Activated CD8-positive, alpha-beta T cell treated with anti-CD3 and anti-CD28 coated beads for 36 hours (primary cell): ENCODE measurements at regions not wholly inside any gene's neighbourhood (a gene's known extent, or its start where the extent isn't known, plus 50 kb on each side); places are given as distances from the start of the nearest gene placed in this dataset.

ENCODE experiments used
- ATAC-seq: fragments of 200-7000 bp; cut with Tn5 transposase; one replicate; pipeline ENCODE4 v1.10.0; 2021; ENCODE audit warnings: mild to moderate bottlenecking, moderate library complexity
- CTCF ChIA-PET: fragments of 350-600 bp; sonication (Branson Sonifier 250); formaldehyde crosslinking; loops from one replicate; lab custom pipeline; 2021; ENCODE audit warnings: antibody characterized with exemption; lab: Charles Lee
- POLR2A ChIA-PET: fragments of 350-600 bp; sonication (Branson Sonifier 250); formaldehyde crosslinking; loops from one replicate; lab custom pipeline; 2021; ENCODE audit warnings: antibody characterized with exemption; lab: Charles Lee
- DNase-seq: peaks from one replicate; pipeline ENCODE4 v3.0.0-alpha.2; 2020
- H3K27ac Mint-ChIP-seq: one replicate; pipeline ENCODE4 v1.8.0; 2021; ENCODE audit warnings: mild to moderate bottlenecking, mixed read lengths
- H3K27me3 Mint-ChIP-seq: one replicate; pipeline ENCODE4 v1.8.0; 2021; ENCODE audit warnings: mixed read lengths
- H3K36me3 Mint-ChIP-seq: one replicate; pipeline ENCODE4 v1.8.0; 2021; ENCODE audit warnings: low read depth, mixed read lengths
- H3K4me1 Mint-ChIP-seq: one replicate; pipeline ENCODE4 v1.8.0; 2021; ENCODE audit warnings: low read depth, mixed read lengths
- H3K4me3 Mint-ChIP-seq: one replicate; pipeline ENCODE4 v1.8.0; 2021; ENCODE audit warnings: mild to moderate bottlenecking, moderate library complexity, mixed read lengths
- H3K9me3 Mint-ChIP-seq: one replicate; pipeline ENCODE4 v1.8.0; 2021; ENCODE audit warnings: mixed read lengths
- intact Hi-C: fragments of 100-400 bp; cut with micrococcal nuclease; formaldehyde crosslinking; loops from one replicate; pipeline ENCODE4 v1.10.0; 2022
- TF ChIP-seq, protein P1 (sequence below): fragments of 200-600 bp; IDR thresholded peaks from one replicate; pipeline ENCODE4 v1.8.0; 2022; ENCODE audit warnings: antibody characterized with exemption, mild to moderate bottlenecking

DNA sequence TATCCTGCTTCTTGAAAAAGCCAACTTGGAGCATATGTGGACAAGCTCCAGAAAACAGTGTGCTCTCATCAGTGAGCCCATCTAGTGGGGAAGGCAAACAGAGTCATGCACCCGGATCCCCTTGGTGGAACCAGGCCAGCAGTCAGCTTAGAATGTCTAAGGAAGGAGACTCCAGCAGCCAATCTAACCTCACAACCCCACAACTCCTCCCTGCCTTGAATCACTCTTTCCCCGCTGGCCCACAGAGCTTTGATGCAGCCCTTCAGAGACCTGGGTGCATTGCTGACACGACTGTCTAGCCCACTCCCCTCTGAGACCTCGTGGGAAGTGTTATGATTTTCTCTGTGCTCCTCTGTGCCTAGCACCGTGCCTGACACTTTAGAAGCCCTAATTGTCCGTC, 623.7 kb downstream of the BNC2 start:
- ATAC-seq (no peak), DNase-seq (no peak)
- CTCF ChIA-PET, result no interaction called here
- Mint-ChIP-seq H3K27me3 (no peaks in the 10 kb centered on the region), H3K4me3 (no peak overlapping the region), H3K36me3 (no peaks in the 10 kb centered on the region), H3K27ac (no peak overlapping the region), H3K4me1 (no peaks in the 10 kb centered on the region), H3K9me3 (no peaks in the 10 kb centered on the region)
- POLR2A ChIA-PET, result no interaction called here
- intact Hi-C loops, result no loop called here
- TF ChIP-seq, protein P1, sequence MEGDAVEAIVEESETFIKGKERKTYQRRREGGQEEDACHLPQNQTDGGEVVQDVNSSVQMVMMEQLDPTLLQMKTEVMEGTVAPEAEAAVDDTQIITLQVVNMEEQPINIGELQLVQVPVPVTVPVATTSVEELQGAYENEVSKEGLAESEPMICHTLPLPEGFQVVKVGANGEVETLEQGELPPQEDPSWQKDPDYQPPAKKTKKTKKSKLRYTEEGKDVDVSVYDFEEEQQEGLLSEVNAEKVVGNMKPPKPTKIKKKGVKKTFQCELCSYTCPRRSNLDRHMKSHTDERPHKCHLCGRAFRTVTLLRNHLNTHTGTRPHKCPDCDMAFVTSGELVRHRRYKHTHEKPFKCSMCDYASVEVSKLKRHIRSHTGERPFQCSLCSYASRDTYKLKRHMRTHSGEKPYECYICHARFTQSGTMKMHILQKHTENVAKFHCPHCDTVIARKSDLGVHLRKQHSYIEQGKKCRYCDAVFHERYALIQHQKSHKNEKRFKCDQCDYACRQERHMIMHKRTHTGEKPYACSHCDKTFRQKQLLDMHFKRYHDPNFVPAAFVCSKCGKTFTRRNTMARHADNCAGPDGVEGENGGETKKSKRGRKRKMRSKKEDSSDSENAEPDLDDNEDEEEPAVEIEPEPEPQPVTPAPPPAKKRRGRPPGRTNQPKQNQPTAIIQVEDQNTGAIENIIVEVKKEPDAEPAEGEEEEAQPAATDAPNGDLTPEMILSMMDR, result no peak

DNA sequence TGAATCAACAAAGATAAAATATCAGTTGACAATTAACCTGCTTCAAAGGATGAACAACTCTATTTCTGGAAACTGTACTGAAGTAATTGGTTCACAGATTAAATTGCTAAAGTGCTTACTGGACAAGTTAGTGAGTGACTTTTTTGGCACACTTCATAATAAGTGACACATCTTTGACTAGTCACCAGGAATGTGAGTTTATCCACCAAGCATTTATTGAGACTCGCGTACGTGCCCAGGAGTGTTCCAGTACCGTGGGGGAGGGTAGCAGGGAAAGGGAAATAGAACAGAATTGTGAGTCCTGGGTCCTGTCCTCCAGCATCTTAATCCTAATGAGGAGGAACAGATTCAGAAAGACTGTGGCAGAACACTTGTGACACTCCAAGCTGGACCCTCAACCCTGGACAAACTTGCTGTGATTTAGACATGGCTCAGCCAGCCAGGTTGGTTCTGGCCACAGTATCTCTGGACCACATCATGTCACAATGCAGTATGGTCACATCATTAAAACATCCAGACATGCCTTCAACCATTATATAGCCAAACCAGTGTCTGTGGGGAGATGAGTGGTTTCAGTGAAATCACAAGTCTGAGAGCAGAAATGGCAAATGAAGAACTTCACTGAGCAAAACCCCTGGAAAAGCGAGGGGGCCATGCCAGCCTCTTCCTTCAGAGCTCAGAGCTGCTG, 623.1 kb downstream of the BNC2 start:
- Mint-ChIP-seq H3K4me1 (no peaks in the 10 kb centered on the region), H3K36me3 (no peaks in the 10 kb centered on the region), H3K4me3 (no peak overlapping the region), H3K27me3 (no peaks in the 10 kb centered on the region), H3K27ac (no peak overlapping the region), H3K9me3 (no peaks in the 10 kb centered on the region)
- ChIA-PET POLR2A (no interaction called here), CTCF (no interaction called here)
- intact Hi-C loops, result no loop called here
- no peak for ATAC-seq
- TF ChIP-seq, protein P1, result no peak
- no peak for DNase-seq

DNA sequence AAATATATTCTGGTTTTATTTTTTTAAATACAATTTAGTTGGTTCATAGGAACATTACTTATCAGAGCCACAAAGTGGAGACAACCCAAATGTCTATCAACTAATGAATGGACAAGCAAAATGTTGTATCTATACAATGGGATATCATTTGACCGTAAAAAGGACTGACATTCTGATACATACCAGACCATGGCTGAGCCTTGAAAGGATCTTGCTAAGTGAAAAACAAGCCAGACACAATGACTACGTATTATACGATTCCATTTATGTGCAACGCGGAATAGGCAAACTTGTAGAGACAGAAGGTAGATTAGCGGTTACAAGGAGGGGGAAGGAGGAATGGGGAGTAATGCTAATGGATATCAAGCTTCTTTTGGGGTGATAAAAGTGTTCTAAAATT, 621.6 kb downstream of the BNC2 start:
- CTCF ChIA-PET, result no interaction called here
- TF ChIP-seq, protein P1, result no peak

DNA sequence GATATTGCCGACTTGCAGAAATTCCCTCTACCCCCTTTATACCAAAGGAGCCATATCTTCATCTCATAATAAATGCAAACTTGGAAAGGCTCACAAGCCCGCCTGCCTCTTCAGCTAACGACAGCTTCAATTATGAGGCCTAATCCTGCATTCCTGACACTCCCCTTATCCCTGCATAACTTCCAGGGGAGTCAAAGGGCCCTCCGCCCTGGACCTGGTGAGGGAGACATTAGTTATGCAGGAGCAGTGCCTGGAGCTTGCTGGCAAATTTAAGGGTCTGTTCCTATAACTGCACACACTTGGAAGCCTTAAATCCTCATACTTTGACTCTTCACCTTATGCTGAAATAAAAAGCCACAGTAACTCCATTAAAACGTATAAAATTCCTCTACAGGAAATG, 617.9 kb downstream of the BNC2 start:
- Mint-ChIP-seq H3K4me1 (no peaks in the 10 kb centered on the region), H3K27ac (no peak overlapping the region), H3K9me3 (no peaks in the 10 kb centered on the region), H3K4me3 (no peak overlapping the region), H3K36me3 (no peaks in the 10 kb centered on the region), H3K27me3 (no peaks in the 10 kb centered on the region)
- intact Hi-C loops, result no loop called here
- ATAC-seq, result no peak
- no peak for DNase-seq
- TF ChIP-seq, protein P1, result no peak
- CTCF ChIA-PET, result no interaction called here
- POLR2A ChIA-PET, result no interaction called here

More for the DNA sequence above, 621.6 kb downstream of the BNC2 start:
- DNase-seq, result no peak
- POLR2A ChIA-PET, result no interaction called here
- no peaks in the 10 kb centered on the region for H3K9me3 Mint-ChIP-seq
- intact Hi-C loops, result no loop called here
- H3K4me1 Mint-ChIP-seq, result no peaks in the 10 kb centered on the region
- no peaks in the 10 kb centered on the region for H3K36me3 Mint-ChIP-seq
- H3K27ac Mint-ChIP-seq, result no peak overlapping the region
- ATAC-seq, result no peak
- H3K4me3 Mint-ChIP-seq, result no peak overlapping the region
- no peaks in the 10 kb centered on the region for H3K27me3 Mint-ChIP-seq

DNA sequence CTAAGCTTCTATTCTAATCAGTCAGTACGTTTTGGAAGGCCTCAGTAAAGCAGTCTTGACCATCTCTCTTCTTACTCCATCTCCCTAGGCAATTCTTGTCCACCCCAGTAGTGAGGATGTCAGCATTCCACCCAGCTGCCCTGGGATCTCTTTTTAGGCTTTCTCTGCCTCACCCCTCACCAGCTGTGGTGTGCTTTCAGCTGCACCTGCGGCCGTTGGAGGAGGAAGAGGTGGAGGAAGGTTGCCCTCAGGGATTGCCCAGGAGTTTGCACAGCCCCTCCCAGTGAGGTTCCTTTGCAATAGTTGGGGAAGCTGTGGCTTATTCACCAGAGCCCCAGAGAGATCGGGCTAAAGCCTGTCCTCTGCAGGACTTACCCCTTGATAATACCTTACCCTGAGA, 615.8 kb downstream of the BNC2 start:
- H3K36me3 Mint-ChIP-seq, result no peaks in the 10 kb centered on the region
- DNase-seq (no peak), ATAC-seq (no peak)
- no peaks in the 10 kb centered on the region for H3K27me3 Mint-ChIP-seq
- CTCF ChIA-PET, result interaction anchor here (1.7 to 3.2 kb wide), 2 partner anchors 12 kb away, joined by 5 to 15 read pairs; no protein-coding TSS in a partner anchor
- POLR2A ChIA-PET, result no interaction called here
- no peaks in the 10 kb centered on the region for H3K9me3 Mint-ChIP-seq
- TF ChIP-seq, protein P1, result no peak
- no peak overlapping the region for H3K4me3 Mint-ChIP-seq
- H3K27ac Mint-ChIP-seq, result no peak overlapping the region
- peaks cover 5% of the 10 kb centered on the region for H3K4me1 Mint-ChIP-seq
- intact Hi-C loops, result no loop called here
